ENCODE measurements at regions not wholly inside any gene's neighbourhood (a gene's known extent, or its start where the extent isn't known, plus 50 kb on each side); places are given as distances from the start of the nearest gene placed in this dataset.
"Not testable (repeated sequence)": the region's sequence is repeated elsewhere in the genome, so short reads cannot be mapped to it uniquely, and the experiment has no call there.

GRCh38 chr21:22795644-22796043 is 1797.4 kb downstream of the NCAM2 start:
- Histone ChIP-seq H3K4me1 (ENCODE audit: control insufficient read depth, insufficient read depth, low read length) (no peaks in the 10 kb centered on the region), H3K9me3 (ENCODE audit: control insufficient read depth, insufficient read depth, low read length) (no peaks in the 10 kb centered on the region), H3K4me3 (ENCODE audit: low read depth, low read length) (no peak overlapping the region), H3K27me3 (ENCODE audit: control insufficient read depth, insufficient read depth, low read length) (no peaks in the 10 kb centered on the region), H3K36me3 (ENCODE audit: control insufficient read depth, insufficient read depth, low read length) (no peaks in the 10 kb centered on the region), H3K27ac (ENCODE audit: low read depth, low read length) (no peak overlapping the region)
- no peak for DNase-seq (ENCODE audit: low read depth in 4 of 6, low spot score in 6 of 6)
- 86% methylated on average over 4 of the region's 4 CpGs for WGBS (ENCODE audit: insufficient coverage)

GRCh38 chr21:22796147-22796546 is 1797.9 kb downstream of the NCAM2 start:
- Histone ChIP-seq H3K9me3 (ENCODE audit: control insufficient read depth, insufficient read depth, low read length) (no peaks in the 10 kb centered on the region), H3K27ac (ENCODE audit: low read depth, low read length) (no peak overlapping the region), H3K4me3 (ENCODE audit: low read depth, low read length) (no peak overlapping the region), H3K27me3 (ENCODE audit: control insufficient read depth, insufficient read depth, low read length) (no peaks in the 10 kb centered on the region), H3K36me3 (ENCODE audit: control insufficient read depth, insufficient read depth, low read length) (no peaks in the 10 kb centered on the region), H3K4me1 (ENCODE audit: control insufficient read depth, insufficient read depth, low read length) (no peaks in the 10 kb centered on the region)
- DNase-seq (ENCODE audit: low read depth in 4 of 6, low spot score in 6 of 6): no peak
- 97% methylated on average over 8 of the region's 9 CpGs for WGBS (ENCODE audit: insufficient coverage)

GRCh38 chr21:22804151-22804550 is 1805.9 kb downstream of the NCAM2 start:
- no peaks in the 10 kb centered on the region for H3K4me1 ChIP-seq (ENCODE audit: control insufficient read depth, insufficient read depth, low read length)
- H3K36me3 ChIP-seq (ENCODE audit: control insufficient read depth, insufficient read depth, low read length): no peaks in the 10 kb centered on the region
- H3K4me3 ChIP-seq (ENCODE audit: low read depth, low read length): no peak overlapping the region
- no peaks in the 10 kb centered on the region for H3K27me3 ChIP-seq (ENCODE audit: control insufficient read depth, insufficient read depth, low read length)
- peak in 1 of 6 donors; percentile 74 for DNase-seq (ENCODE audit: low read depth in 4 of 6, low spot score in 6 of 6)
- WGBS (ENCODE audit: insufficient coverage): 55% methylated on average over 2 of the region's 3 CpGs
- H3K27ac ChIP-seq (ENCODE audit: low read depth, low read length): no peak overlapping the region
- H3K9me3 ChIP-seq (ENCODE audit: control insufficient read depth, insufficient read depth, low read length): no peaks in the 10 kb centered on the region

GRCh38 chr21:22806278-22806677 is 1808.1 kb downstream of the NCAM2 start:
- Histone ChIP-seq H3K9me3 (ENCODE audit: control insufficient read depth, insufficient read depth, low read length) (no peaks in the 10 kb centered on the region), H3K4me3 (ENCODE audit: low read depth, low read length) (no peak overlapping the region), H3K27ac (ENCODE audit: low read depth, low read length) (no peak overlapping the region), H3K4me1 (ENCODE audit: control insufficient read depth, insufficient read depth, low read length) (no peaks in the 10 kb centered on the region), H3K36me3 (ENCODE audit: control insufficient read depth, insufficient read depth, low read length) (no peaks in the 10 kb centered on the region), H3K27me3 (ENCODE audit: control insufficient read depth, insufficient read depth, low read length) (no peaks in the 10 kb centered on the region)
- WGBS (ENCODE audit: insufficient coverage): no CpG with 5 or more reads among the region's 3 CpGs
- no peak for DNase-seq (ENCODE audit: low read depth in 4 of 6, low spot score in 6 of 6)

GRCh38 chr21:22813201-22813600 is 1815.0 kb downstream of the NCAM2 start:
- no peaks in the 10 kb centered on the region for H3K9me3 ChIP-seq (ENCODE audit: control insufficient read depth, insufficient read depth, low read length)
- DNase-seq (ENCODE audit: low read depth in 4 of 6, low spot score in 6 of 6): no peak
- WGBS (ENCODE audit: insufficient coverage): no CpG with 5 or more reads among the region's 3 CpGs
- no peak overlapping the region for H3K4me3 ChIP-seq (ENCODE audit: low read depth, low read length)
- no peak overlapping the region for H3K27ac ChIP-seq (ENCODE audit: low read depth, low read length)
- H3K4me1 ChIP-seq (ENCODE audit: control insufficient read depth, insufficient read depth, low read length): no peaks in the 10 kb centered on the region
- no peaks in the 10 kb centered on the region for H3K36me3 ChIP-seq (ENCODE audit: control insufficient read depth, insufficient read depth, low read length)
- no peaks in the 10 kb centered on the region for H3K27me3 ChIP-seq (ENCODE audit: control insufficient read depth, insufficient read depth, low read length)

GRCh38 chr21:22818681-22819485 is 1820.7 kb downstream of the NCAM2 start:
- not testable (repeated sequence) for H3K4me3 ChIP-seq (ENCODE audit: low read depth, low read length); H3K4me1 ChIP-seq (ENCODE audit: control insufficient read depth, insufficient read depth, low read length); H3K36me3 ChIP-seq (ENCODE audit: control insufficient read depth, insufficient read depth, low read length); H3K27ac ChIP-seq (ENCODE audit: low read depth, low read length); DNase-seq (ENCODE audit: low read depth in 4 of 6, low spot score in 6 of 6); H3K27me3 ChIP-seq (ENCODE audit: control insufficient read depth, insufficient read depth, low read length); H3K9me3 ChIP-seq (ENCODE audit: control insufficient read depth, insufficient read depth, low read length)
- 96% methylated on average over 14 of the region's 40 CpGs for WGBS (ENCODE audit: insufficient coverage)

- Histone ChIP-seq H3K36me3 (ENCODE audit: control insufficient read depth, insufficient read depth, low read length) (no peaks in the 10 kb centered on the region), H3K9me3 (ENCODE audit: control insufficient read depth, insufficient read depth, low read length) (peaks cover 2% of the 10 kb centered on the region), H3K4me1 (ENCODE audit: control insufficient read depth, insufficient read depth, low read length) (no peaks in the 10 kb centered on the region), H3K27ac (ENCODE audit: low read depth, low read length) (no peak overlapping the region), H3K27me3 (ENCODE audit: control insufficient read depth, insufficient read depth, low read length) (no peaks in the 10 kb centered on the region), H3K4me3 (ENCODE audit: low read depth, low read length) (no peak overlapping the region)
- DNase-seq (ENCODE audit: low read depth in 4 of 6, low spot score in 6 of 6): no peak
Measured at GRCh38 chr21:22827422-22827821, 1829.2 kb downstream of the NCAM2 start.

GRCh38 chr21:22842875-22843274 is 1844.7 kb downstream of the NCAM2 start:
- no peak for DNase-seq (ENCODE audit: low read depth in 4 of 6, low spot score in 6 of 6)
- H3K27ac ChIP-seq (ENCODE audit: low read depth, low read length): no peak overlapping the region
- no peaks in the 10 kb centered on the region for H3K4me1 ChIP-seq (ENCODE audit: control insufficient read depth, insufficient read depth, low read length)
- no peak overlapping the region for H3K4me3 ChIP-seq (ENCODE audit: low read depth, low read length)
- H3K27me3 ChIP-seq (ENCODE audit: control insufficient read depth, insufficient read depth, low read length): no peaks in the 10 kb centered on the region
- H3K9me3 ChIP-seq (ENCODE audit: control insufficient read depth, insufficient read depth, low read length): peaks cover 6% of the 10 kb centered on the region
- H3K36me3 ChIP-seq (ENCODE audit: control insufficient read depth, insufficient read depth, low read length): no peaks in the 10 kb centered on the region
- 59% methylated on average over 2 of the region's 3 CpGs for WGBS (ENCODE audit: insufficient coverage)

- DNase-seq (ENCODE audit: low read depth in 4 of 6, low spot score in 6 of 6): no peak
- Histone ChIP-seq H3K36me3 (ENCODE audit: control insufficient read depth, insufficient read depth, low read length) (no peaks in the 10 kb centered on the region), H3K4me1 (ENCODE audit: control insufficient read depth, insufficient read depth, low read length) (no peaks in the 10 kb centered on the region), H3K27ac (ENCODE audit: low read depth, low read length) (no peak overlapping the region), H3K4me3 (ENCODE audit: low read depth, low read length) (no peak overlapping the region), H3K27me3 (ENCODE audit: control insufficient read depth, insufficient read depth, low read length) (no peaks in the 10 kb centered on the region), H3K9me3 (ENCODE audit: control insufficient read depth, insufficient read depth, low read length) (no peaks in the 10 kb centered on the region)
- no CpG with 5 or more reads among the region's 1 CpG for WGBS (ENCODE audit: insufficient coverage)
Measured at GRCh38 chr21:22855581-22855980, 1857.4 kb downstream of the NCAM2 start.

- Histone ChIP-seq H3K9me3 (ENCODE audit: control insufficient read depth, insufficient read depth, low read length) (no peaks in the 10 kb centered on the region), H3K27ac (ENCODE audit: low read depth, low read length) (no peak overlapping the region), H3K4me1 (ENCODE audit: control insufficient read depth, insufficient read depth, low read length) (no peaks in the 10 kb centered on the region), H3K4me3 (ENCODE audit: low read depth, low read length) (no peak overlapping the region), H3K36me3 (ENCODE audit: control insufficient read depth, insufficient read depth, low read length) (no peaks in the 10 kb centered on the region), H3K27me3 (ENCODE audit: control insufficient read depth, insufficient read depth, low read length) (no peaks in the 10 kb centered on the region)
- no CpG with 5 or more reads among the region's 4 CpGs for WGBS (ENCODE audit: insufficient coverage)
- DNase-seq (ENCODE audit: low read depth in 4 of 6, low spot score in 6 of 6): no peak
Measured at GRCh38 chr21:22871692-22872091, 1873.5 kb downstream of the NCAM2 start.

All from spinal cord (tissue), 9 donors.